ENCODE measurements at regions not wholly inside any gene's neighbourhood (a gene's known extent, or its start where the extent isn't known, plus 50 kb on each side); places are given as distances from the start of the nearest gene placed in this dataset.

GRCh38 chr15:89421219-89421618 is 75.2 kb downstream of the RHCG start:
- no peak for DNase-seq

GRCh38 chr15:89419370-89419984 is 76.9 kb downstream of the RHCG start:
- DNase-seq: no peak

GRCh38 chr15:89417206-89417725 is 79.1 kb downstream of the RHCG start:
- no peak for DNase-seq

DNA sequence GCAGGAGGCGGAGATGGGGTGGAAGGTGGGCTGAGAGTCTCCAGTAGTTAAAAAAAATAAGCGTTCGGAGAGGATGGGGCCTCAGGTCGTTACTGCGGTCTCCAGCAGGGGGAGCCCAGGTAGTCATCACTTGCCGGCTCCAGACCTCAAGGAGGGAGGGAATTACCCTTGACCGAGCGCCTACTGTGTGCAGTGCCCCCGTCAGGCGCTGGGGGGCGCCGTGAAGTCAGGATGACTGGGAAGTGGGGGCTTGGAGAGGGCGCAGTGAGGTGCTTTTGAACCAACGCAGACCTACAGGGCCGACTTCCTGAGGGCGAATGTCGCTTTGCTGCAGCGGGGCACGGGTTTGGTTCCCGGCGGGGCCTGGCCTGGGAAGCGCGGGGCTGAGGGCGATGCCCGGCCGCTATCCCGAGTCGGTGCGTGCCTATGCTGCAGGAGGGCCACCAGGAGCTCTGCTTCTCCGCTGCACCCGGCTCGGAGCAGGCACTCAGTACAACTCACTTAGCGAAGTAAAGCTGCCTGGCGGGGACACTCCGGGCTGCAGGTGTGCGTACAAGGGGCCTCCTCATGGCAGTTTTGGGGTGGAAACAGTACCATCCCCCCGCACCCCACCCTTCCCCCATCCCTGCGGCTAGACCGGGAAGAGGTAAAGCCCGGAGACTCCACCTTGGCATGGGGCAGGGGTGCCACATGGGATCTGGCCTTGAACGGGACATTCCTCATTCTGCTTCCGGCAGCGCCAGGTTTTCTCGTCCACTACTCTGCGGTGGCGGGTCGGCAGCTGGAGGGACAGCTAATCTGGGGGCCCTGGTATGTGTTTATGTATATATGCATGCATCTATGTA is 79.8 kb downstream of the RHCG start:
- DNase-seq: peak; percentile 51

DNA sequence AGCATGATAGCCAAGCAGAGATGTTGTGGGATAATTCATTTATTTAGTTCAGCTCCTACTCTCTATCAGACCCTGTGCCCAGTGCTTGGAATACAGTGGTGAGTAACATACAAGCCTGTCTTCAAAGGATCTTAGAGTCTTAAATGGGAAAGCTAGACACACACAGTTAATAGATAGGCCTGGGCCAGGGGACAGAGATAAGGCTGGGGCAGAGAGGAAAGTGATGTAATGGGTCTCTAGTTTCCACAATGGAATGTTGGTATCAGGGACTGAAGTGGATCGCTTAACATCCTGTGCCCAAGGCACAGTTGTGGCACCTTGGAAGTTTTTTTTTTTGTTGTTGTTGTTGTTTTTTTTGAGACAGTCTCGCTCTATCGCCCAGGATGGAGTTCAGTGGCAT is 79.9 kb upstream of the POLG start:
- DNase-seq: no peak

- DNase-seq: no peak
These were observed 79.3 kb upstream of the POLG start for GRCh38 chr15:89413877-89414276.

DNA sequence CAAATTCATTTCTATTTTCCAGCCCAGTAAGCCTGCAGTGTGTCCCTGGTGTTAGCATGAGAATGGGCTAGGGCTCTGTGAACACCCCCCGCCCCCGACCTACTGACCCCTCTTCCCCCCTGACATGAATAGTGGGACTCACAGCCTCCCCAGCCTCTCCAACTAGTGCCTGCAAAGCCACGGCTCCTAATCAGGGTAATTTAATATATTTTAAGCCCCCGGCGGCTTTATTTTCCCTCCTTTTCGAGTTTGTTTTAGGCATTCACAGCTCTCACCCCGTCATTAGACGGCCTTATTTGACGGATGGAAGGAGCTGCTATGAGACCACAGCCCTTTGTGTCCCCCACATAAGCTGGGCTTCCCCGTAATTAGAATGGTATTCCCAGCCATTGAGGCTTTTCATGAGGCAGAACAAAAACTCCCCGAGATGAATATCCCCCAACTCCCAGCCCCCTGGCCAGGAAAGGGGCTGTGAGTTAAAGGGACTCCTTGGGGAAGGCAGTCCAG is 78.3 kb upstream of the POLG start:
- no peak for DNase-seq

GRCh38 chr15:89410039-89410435 is 75.4 kb upstream of the POLG start:
- DNase-seq: no peak

DNA sequence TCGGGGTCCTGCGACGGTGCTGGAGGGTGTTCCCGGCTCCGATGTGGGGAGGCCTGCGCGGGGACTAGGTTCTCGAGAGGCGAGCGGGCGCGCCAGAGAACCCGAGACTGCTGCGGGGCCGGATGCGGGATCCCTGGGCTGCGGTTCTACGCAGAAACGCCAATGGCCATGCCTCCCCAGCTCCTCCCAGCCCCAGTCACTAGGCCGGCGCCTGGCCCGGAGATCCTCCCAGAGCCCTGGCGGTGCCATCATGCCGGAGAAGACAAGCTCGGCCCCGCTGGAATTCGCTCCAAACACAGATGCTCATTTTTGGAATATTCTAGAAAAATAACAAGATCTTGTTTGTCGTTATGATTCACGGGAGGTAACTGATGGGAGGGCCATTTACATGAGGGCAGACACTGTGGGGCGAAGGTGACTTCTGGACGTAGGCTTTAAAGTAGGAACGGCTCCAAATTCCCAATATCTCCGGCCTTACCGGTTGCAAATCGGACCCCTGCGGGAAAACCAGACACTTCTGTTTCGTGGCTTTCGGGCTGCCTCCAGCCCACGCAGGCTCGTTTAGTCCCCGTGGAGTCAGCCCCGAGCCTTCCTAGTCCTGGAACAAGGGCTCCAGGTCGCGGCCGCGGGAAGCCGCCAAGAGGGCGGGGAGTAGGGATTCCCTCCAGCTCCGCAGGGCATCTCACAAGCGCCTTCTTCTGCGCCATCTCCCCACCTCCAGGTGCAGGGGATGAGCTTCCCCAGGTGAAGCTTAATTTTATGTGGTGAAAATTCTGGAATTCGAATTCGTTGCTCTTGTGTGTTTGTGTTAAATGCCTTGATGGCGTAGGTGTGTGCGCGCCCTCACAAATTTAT is 74.8 kb upstream of the POLG start:
- DNase-seq: no peak

- DNase-seq: no peak
These were observed 74.0 kb upstream of the POLG start for GRCh38 chr15:89408372-89409183.

DNA sequence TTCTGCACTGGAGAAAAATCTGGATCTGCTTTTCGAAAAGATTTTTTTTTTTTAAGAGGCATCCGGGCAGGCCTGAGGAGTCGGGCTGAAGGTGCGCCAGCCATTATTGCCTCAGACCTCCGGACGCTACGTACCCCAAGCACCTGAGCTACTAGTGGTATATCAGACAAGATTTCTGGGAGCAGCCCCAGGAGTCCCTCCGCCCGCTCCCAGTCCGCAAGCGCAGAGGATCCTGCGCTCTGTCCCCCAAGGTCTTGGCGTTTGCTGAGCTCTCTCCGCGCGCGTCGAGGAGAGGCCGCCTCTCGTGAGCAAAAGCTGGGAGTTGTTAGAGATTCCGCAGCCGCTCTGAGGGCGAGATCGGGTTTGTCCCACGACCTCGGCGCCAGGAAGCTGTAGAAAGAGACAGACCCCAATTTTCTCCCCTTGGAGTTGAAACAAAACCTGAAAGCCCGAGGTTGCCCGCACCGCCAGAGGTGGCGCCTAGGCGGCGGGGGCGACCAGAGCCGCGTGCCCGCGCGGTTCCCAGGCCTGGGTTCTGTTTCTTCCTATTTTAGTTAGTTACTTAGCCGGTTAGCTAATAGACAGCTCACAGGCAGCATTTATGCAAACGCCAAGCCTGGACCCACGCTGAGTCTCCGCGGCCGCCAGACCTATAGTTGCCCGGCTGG is 72.5 kb upstream of the POLG start:
- DNase-seq: no peak

DNA sequence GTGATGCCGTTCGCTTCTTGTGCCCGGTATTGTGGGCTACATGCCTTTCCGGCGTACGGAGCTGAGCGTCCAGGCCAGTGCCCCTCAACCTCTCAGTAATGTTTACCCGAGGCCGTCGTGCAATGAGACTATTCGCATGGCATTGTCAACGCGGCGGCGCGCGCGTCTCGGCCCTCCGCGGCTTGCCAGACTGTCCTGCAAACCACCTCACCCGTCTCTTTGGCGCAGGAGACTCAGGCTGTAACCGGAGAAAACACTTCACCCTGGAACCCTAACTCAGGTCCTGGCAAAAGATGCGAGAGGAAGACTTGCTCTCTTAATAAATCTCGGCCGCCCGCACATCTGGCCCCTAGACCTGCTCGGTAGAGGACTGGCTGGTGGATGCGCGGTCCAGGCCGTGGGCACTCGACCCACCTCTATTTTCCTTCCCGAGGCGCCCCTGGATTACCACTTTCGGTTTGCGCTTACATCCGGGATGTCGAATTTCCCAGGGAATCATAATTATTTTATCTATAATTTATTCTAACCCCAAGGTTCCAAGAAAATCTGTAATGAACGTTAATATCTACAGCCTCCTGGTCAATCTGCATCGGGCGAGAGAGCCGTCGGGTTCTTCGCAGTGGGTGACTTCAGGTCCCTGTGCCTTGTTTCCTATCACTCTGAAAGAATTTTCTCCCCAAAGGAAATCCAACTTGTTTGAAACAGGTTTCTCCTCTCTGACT is 71.8 kb upstream of the POLG start:
- DNase-seq: no peak

DNA sequence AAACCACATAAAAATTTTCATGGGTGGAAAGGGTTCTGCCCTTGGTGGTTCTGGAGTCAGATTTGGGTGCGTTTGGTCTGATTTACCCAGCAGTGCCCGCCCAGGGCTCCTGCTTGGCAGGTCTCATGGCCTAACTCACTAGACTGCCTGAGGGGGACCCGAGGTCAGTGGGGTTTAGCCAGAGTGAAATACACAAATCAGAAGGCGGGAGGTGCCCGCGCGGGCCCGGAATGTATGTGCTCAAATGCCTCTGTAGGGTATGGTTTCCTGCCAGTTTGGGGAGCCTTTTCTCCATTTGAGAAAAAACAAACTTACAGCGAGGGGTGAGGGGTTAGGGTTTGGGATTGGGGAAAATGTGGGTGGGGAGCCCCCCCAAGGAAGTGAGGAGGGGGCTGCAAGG is 70.9 kb upstream of the POLG start:
- DNase-seq: no peak

- DNase-seq: no peak
These were observed 69.4 kb upstream of the POLG start for GRCh38 chr15:89404023-89404422.

DNA sequence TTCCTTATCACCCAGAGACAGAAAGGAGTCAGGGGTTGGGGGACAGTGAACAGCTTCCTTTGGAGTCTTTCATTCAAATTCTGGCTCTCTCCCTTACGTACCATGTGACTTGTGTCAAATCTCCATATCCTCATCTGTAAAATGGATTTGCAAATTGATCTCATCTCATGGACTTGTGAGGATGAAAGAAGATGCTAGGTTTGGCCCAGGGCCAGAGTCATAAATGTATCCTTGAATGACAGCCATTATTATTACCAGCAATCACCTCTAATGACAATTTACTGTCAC is 67.8 kb upstream of the POLG start:
- no peak for DNase-seq

GRCh38 chr15:89401631-89402517 is 67.2 kb upstream of the POLG start:
- no peak for DNase-seq

DNA sequence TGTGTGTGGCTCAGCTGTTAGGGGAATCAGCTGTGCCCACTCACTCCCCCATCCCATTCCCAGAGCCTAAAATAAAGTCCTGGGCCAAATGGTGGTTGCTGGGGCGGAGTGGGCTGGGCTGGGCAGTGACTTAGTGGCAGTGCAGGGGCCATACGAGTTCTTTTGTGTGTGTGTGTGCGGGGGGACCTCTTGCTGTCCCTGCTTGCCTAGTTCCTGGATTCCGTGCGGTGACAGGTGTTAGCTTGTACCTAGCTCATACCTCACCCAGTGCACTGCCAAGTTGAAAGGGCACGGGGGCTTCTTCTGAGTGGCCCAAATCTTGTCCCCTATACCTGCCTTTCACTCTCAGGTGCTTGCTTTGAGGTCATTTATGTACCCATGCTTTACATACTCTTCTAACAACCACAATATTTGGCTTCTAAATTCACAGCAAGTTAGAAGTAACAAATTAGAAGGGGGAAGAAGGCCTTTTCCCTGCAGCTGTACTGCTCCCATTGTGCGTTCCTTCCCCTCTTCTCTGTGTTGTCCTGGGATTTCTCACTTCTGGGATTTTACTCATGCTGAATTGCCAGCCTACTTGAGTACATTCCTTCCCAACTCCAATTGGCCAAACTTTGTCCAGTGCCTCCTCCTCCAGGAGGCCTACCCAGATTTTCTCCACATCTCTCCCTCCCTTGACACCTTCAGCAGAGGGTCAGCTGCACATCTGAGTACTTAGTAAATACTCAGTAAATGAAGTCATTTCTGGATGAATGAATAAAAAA is 66.3 kb upstream of the POLG start:
- no peak for DNase-seq

- no peak for DNase-seq
These were observed 65.6 kb upstream of the POLG start for GRCh38 chr15:89400116-89400781.

Measured in NK-92 treated with Interleukin-12 subunit alpha and Interleukin-12 subunit beta, amount 100 ng/mL, for 24 hours (cell line).